DOHH2 (cell line): ENCODE measurements at regions not wholly inside any gene's neighbourhood (a gene's known extent, or its start where the extent isn't known, plus 50 kb on each side); places are given as distances from the start of the nearest gene placed in this dataset.
"Not testable (repeated sequence)": the region's sequence is repeated elsewhere in the genome, so short reads cannot be mapped to it uniquely, and the experiment has no call there.

Experiments used
- H3F3A ChIP-seq: fragments of 200-600 bp; sonication (generic), shearing (Covaris generic); 2 replicates; pipeline ENCODE4 v1.6.0; 2016; ENCODE audit warnings: antibody characterized with exemption, mild to moderate bottlenecking; ENCODE audit not compliant: control insufficient read depth, insufficient read depth
- H3K27ac ChIP-seq: fragments of 200-600 bp; sonication (generic); 2 replicates; pipeline ENCODE4 v1.5.1; 2014; ENCODE audit warnings: low read depth, mild to moderate bottlenecking, low read length, moderate library complexity
- H3K27me3 ChIP-seq: fragments of 200-600 bp; sonication (generic); 2 replicates; pipeline ENCODE4 v1.6.1; 2014; ENCODE audit warnings: mild to moderate bottlenecking, low read length, mixed read lengths; ENCODE audit not compliant: control insufficient read depth
- H3K36me3 ChIP-seq: fragments of 200-600 bp; sonication (generic); 2 replicates; pipeline ENCODE4 v1.6.1; 2014; ENCODE audit warnings: mild to moderate bottlenecking, low read length, moderate library complexity, mixed read lengths; ENCODE audit not compliant: control insufficient read depth
- H3K4me1 ChIP-seq: fragments of 200-600 bp; sonication (generic); 2 replicates; pipeline ENCODE4 v1.6.1; 2014; ENCODE audit warnings: mild to moderate bottlenecking, low read length, mixed read lengths; ENCODE audit not compliant: control insufficient read depth
- H3K4me2 ChIP-seq: fragments of 200-600 bp; sonication (generic); 2 replicates; pipeline ENCODE4 v1.6.0; 2014; ENCODE audit warnings: mild to moderate bottlenecking, low read length, moderate library complexity
- H3K4me3 ChIP-seq: fragments of 200-600 bp; sonication (generic); 2 replicates; pipeline ENCODE4 v1.5.1; 2014; ENCODE audit warnings: mild to moderate bottlenecking, low read length, mixed read lengths
- H3K79me2 ChIP-seq: fragments of 200-600 bp; sonication (generic); 2 replicates; pipeline ENCODE4 v1.6.1; 2014; ENCODE audit warnings: mild to moderate bottlenecking, low read length, mixed read lengths; ENCODE audit not compliant: control insufficient read depth
- H3K9me2 ChIP-seq: fragments of 200-600 bp; sonication (generic); replicated peaks from 2 replicates; pipeline ENCODE4 v1.6.1; 2014; ENCODE audit warnings: mild to moderate bottlenecking, low read length, mixed read lengths; ENCODE audit not compliant: control insufficient read depth
- H3K9me3 ChIP-seq: fragments of 200-600 bp; sonication (generic); 2 replicates; pipeline ENCODE4 v1.6.1; 2014; ENCODE audit warnings: antibody characterized with exemption, low read length, mixed read lengths; ENCODE audit not compliant: control insufficient read depth, insufficient read depth
- H4K20me1 ChIP-seq: fragments of 200-600 bp; sonication (generic); 2 replicates; pipeline ENCODE4 v1.6.0; 2014; ENCODE audit warnings: low read depth, mild to moderate bottlenecking, antibody characterized with exemption, low read length, moderate library complexity; ENCODE audit not compliant: control insufficient read depth, insufficient read depth
- CTCF ChIP-seq: fragments of 200-600 bp; sonication (generic); IDR thresholded peaks from one replicate; pipeline ENCODE4 v1.5.1; 2014; ENCODE audit warnings: antibody characterized with exemption, mild to moderate bottlenecking, low read depth, low read length; ENCODE audit not compliant: poor library complexity, severe bottlenecking
- EZH2phosphoT487 ChIP-seq: fragments of 200-600 bp; sonication (generic); IDR thresholded peaks from 2 replicates; pipeline ENCODE4 v1.6.1; 2017; ENCODE audit warnings: borderline replicate concordance, mild to moderate bottlenecking, antibody characterized with exemption, low read length, moderate library complexity, mixed read lengths

- Histone ChIP-seq H3K4me2 (peak overlapping the region; percentile 81), H3K4me1 (peaks cover 5% of the 10 kb centered on the region), H3K27ac (no peak overlapping the region)
Observed at GRCh38 chr19:37317403-37318209, 53.3 kb upstream of the ZNF527 start.

GRCh38 chr19:37320988-37321387 is 49.9 kb upstream of the ZNF527 start:
- H3K9me2 ChIP-seq, H4K20me1 ChIP-seq, H3K36me3 ChIP-seq, H3F3A ChIP-seq, H3K27ac ChIP-seq, H3K27me3 ChIP-seq, H3K4me2 ChIP-seq, H3K4me3 ChIP-seq, H3K4me1 ChIP-seq: not testable (repeated sequence)
- peaks cover 16% of the 10 kb centered on the region for H3K79me2 ChIP-seq
- peaks cover 12% of the 10 kb centered on the region; the same call in 1 of the 2 replicates for H3K9me3 ChIP-seq

More at GRCh38 chr19:37317403-37318209, 53.3 kb upstream of the ZNF527 start:
- peaks cover 17% of the 10 kb centered on the region for H3K9me3 ChIP-seq
- no peaks in the 10 kb centered on the region for H3F3A ChIP-seq
- H3K79me2 ChIP-seq, result peaks cover 16% of the 10 kb centered on the region
- peaks cover 4% of the 10 kb centered on the region; the same call in 1 of the 2 replicates for H3K36me3 ChIP-seq
- peak overlapping the region; percentile 97 for H3K4me3 ChIP-seq
- no peaks in the 10 kb centered on the region for H3K27me3 ChIP-seq
- H4K20me1 ChIP-seq, result no peaks in the 10 kb centered on the region
- no peaks in the 10 kb centered on the region for H3K9me2 ChIP-seq
- TF ChIP-seq EZH2phosphoT487, result no peak
- peak; percentile 53 for TF ChIP-seq CTCF
